ENCODE measurements at regions not wholly inside any gene's neighbourhood (a gene's known extent, or its start where the extent isn't known, plus 50 kb on each side); places are given as distances from the start of the nearest gene placed in this dataset.

- no peak for DNase-seq (ENCODE audit: low read depth in 2 of 2)
Observed at GRCh38 chr14:81669308-81669707, 135.7 kb upstream of the SEL1L start.

GRCh38 chr14:81673930-81674329, 140.3 kb upstream of the SEL1L start:
- DNase-seq (ENCODE audit: low read depth in 2 of 2), result no peak

GRCh38 chr14:81676395-81676794, 142.7 kb upstream of the SEL1L start:
- no peak for DNase-seq (ENCODE audit: low read depth in 2 of 2)

DNA sequence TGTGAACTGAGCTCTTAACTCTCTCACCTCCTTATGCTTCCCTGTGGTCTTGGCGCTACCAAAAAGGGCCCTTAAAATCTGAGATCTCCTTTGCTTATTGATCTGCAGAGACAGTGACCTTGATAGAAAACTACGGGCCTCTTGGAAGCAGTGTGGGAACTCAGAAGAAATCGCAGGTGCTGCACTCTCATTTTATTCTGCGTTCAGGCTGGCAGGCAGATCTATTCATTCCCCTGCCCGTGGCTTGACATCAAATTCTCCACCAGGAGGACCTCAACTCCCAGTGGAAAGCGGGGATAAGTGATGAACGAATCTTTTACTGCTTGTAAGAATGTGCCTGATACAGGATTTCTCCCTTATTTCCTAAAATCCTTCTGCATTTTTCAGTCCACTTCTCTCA, 143.2 kb upstream of the SEL1L start:
- no peak for DNase-seq (ENCODE audit: low read depth in 2 of 2)

- no peak for DNase-seq (ENCODE audit: low read depth in 2 of 2)
Observed at GRCh38 chr14:81677736-81678135, 144.1 kb upstream of the SEL1L start.

- no peak for DNase-seq (ENCODE audit: low read depth in 2 of 2)
Observed at GRCh38 chr14:81679226-81679625, 145.6 kb upstream of the SEL1L start.

- no peak for DNase-seq (ENCODE audit: low read depth in 2 of 2)
Observed at GRCh38 chr14:81681541-81681940, 147.9 kb upstream of the SEL1L start.

- DNase-seq (ENCODE audit: low read depth in 2 of 2), result no peak
Observed at GRCh38 chr14:81682134-81682533, 148.5 kb upstream of the SEL1L start.

- no peak for DNase-seq (ENCODE audit: low read depth in 2 of 2)
Observed at GRCh38 chr14:81682701-81683100, 149.0 kb upstream of the SEL1L start.

DNA sequence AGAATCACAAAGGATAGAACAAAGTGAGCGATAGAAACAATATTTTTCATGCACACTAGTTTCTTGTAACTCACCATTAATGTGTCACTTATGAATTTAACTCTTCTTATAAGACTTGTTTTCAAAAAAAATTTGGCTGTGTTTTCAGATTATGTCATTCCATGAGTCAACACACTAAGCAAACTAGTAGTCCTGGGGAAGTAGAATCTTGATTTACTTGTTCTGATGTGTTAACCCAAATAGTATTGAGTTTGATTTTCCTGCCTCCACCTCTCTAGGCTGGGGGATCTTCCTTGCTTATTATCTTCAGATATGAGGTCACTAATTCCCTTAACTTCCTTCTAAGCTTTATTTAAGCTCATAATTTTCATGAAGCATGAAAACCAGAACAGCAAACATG, 151.0 kb upstream of the SEL1L start:
- DNase-seq (ENCODE audit: low read depth in 2 of 2), result no peak

GRCh38 chr14:81686512-81686911, 152.9 kb upstream of the SEL1L start:
- no peak for DNase-seq (ENCODE audit: low read depth in 2 of 2)

- DNase-seq (ENCODE audit: low read depth in 2 of 2), result no peak
Observed at GRCh38 chr14:81691931-81692330, 158.3 kb upstream of the SEL1L start.

GRCh38 chr14:81694419-81694818, 160.8 kb upstream of the SEL1L start:
- no peak for DNase-seq (ENCODE audit: low read depth in 2 of 2)

- no peak for DNase-seq (ENCODE audit: low read depth in 2 of 2)
Observed at GRCh38 chr14:81709681-81710080, 176.0 kb upstream of the SEL1L start.

DNA sequence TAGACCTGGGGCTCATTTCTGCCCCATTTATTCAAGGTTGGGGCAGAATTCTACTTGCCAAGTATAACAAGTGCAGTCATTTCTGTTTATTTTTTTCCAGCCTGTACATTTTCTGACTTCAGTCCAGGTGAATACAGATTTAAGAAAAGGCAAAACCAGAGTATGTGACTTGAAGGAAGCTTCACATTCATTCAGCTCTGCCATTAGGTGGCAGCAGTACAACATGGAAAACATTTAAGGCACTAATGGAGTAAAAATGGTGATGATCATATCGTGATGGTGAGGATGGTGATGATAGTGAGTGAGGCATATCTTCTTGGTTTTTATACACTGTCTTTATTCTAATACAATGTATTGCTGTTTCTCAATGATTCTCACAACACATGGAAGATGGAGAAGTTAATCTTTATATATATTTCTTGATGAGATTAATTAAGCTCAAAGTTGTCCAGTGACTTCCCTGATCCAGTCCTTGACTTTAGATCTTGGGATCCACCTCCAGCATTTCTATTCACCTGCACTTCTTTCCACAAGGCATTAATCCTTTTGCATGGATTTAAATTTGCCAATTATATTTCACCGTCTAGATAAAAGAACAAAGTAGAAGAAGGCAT, 176.7 kb upstream of the SEL1L start:
- DNase-seq (ENCODE audit: low read depth in 2 of 2), result no peak

DNA sequence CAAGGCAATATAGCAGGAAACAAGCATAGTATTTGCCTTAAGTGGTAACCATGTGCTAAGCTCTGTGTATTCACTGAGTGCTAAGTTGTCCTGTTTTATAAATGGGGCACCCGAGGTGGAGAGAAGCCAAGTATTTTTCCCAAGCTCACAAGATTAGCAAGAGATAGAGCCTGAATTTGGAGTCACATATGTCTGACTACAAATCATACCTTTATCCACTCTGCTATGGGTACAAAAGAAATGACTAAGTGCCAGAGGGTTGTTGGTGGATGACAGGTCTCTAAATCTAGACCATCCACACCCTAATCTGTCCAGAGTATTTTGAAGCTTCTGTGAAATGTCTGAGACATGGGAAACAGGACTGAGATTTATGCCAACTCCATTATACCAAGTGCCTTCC, 182.1 kb upstream of the SEL1L start:
- no peak for DNase-seq (ENCODE audit: low read depth in 2 of 2)

DNA sequence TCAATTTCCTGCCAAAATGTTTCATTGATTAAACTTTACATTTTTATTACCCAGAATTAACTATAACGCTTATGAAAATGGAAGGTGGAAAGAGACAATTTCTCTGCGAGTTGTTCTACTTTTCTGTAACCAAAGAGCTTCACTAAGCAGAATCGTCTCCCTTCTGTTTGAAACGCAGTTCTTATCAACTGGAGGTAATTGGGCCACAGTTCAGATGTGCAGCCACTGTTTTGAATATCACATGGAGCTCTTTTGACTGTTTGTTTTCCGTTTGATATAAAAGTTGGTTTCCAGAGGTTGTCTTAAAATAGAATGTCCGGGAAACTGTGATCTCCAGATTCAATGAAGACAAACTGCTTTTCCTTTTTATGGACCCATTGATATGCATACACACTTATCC, 183.3 kb upstream of the SEL1L start:
- no peak for DNase-seq (ENCODE audit: low read depth in 2 of 2)

DNA sequence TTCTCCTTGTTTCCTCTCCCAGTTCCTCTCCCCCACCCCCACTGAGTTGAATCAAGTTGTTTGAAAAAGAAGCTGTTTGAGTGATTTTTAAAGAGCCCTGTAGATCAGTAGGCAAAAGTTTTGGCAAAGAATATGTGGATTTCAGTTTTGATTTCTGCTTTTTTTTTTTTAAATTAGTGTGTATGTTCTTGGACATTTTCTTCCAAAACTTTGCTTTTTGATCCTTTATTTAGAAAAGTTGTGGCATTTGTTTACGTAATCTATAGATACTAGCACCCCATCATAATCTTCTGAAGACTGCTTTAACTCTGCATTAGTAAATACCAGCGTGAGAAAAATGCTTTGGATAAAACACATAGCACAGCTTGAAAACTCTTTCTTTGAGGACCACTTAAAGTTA, 190.3 kb upstream of the SEL1L start:
- DNase-seq (ENCODE audit: low read depth in 2 of 2), result no peak

- DNase-seq (ENCODE audit: low read depth in 2 of 2), result no peak
Observed at GRCh38 chr14:81727218-81727617, 193.6 kb upstream of the SEL1L start.

DNA sequence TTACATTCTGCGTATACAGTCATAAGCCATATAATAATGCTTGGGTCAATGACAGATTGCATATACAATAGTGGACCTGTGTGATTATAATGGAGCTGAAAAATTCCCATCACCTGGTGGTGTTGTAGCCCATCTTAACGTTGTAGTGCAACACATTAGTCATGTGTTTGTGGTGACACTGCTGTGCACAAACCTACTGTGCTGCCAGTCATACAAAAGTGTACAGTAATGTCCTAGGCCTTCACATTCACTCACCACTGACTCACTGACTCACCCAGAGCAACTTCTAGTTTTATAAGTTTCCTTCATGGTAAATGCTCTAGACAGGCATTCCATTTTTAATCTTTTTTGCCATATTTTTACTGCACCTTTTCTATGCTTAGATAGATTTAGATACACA, 194.8 kb upstream of the SEL1L start:
- no peak for DNase-seq (ENCODE audit: low read depth in 2 of 2)

GRCh38 chr14:81729622-81730021, 196.0 kb upstream of the SEL1L start:
- DNase-seq (ENCODE audit: low read depth in 2 of 2), result no peak

- no peak for DNase-seq (ENCODE audit: low read depth in 2 of 2)
Observed at GRCh38 chr14:81737938-81738337, 204.3 kb upstream of the SEL1L start.

GRCh38 chr14:81738946-81739659, 205.4 kb upstream of the SEL1L start:
- DNase-seq (ENCODE audit: low read depth in 2 of 2), result no peak

GRCh38 chr14:81743605-81744004, 210.0 kb upstream of the SEL1L start:
- DNase-seq (ENCODE audit: low read depth in 2 of 2), result no peak
